ENCODE measurements at regions not wholly inside any gene's neighbourhood (a gene's known extent, or its start where the extent isn't known, plus 50 kb on each side); places are given as distances from the start of the nearest gene placed in this dataset.

DNA sequence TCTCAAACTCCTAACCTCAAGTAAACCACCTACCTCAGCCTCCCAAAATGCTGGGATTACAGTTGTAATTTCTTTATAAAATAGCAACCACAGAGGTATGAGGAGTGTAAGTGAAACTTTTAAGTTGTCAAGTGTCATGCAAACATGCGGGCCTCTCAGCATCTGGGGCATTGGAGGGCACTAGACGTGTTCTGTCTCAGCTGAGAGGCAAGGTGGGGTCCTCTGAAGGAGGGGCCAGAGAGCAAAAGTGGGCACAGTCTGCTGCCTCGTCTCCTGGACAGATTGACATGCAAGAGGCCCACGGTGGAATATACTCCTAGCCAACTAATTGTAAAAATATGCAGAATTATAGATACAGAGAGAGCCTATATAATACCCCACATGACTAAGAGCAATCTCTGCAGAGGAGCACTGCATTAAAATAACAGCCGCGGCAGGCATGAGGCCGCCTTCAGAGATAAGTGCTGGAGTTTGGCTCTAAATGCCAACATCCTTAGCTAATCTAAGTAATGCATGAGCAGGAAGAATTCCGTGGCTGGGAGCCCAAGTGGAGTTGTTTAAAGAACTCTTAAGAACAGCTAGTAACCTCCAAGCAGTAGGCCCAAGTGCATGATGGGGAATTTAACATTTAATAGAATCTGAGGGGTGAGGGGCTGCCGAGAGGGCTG is 87.8 kb upstream of the RNU6-1 start (continued):
- TF ChIP-seq, protein P1, sequence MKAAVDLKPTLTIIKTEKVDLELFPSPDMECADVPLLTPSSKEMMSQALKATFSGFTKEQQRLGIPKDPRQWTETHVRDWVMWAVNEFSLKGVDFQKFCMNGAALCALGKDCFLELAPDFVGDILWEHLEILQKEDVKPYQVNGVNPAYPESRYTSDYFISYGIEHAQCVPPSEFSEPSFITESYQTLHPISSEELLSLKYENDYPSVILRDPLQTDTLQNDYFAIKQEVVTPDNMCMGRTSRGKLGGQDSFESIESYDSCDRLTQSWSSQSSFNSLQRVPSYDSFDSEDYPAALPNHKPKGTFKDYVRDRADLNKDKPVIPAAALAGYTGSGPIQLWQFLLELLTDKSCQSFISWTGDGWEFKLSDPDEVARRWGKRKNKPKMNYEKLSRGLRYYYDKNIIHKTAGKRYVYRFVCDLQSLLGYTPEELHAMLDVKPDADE (IDR thresholded peaks at IDR 0.05): no peak
- TF ChIP-seq, protein P2, sequence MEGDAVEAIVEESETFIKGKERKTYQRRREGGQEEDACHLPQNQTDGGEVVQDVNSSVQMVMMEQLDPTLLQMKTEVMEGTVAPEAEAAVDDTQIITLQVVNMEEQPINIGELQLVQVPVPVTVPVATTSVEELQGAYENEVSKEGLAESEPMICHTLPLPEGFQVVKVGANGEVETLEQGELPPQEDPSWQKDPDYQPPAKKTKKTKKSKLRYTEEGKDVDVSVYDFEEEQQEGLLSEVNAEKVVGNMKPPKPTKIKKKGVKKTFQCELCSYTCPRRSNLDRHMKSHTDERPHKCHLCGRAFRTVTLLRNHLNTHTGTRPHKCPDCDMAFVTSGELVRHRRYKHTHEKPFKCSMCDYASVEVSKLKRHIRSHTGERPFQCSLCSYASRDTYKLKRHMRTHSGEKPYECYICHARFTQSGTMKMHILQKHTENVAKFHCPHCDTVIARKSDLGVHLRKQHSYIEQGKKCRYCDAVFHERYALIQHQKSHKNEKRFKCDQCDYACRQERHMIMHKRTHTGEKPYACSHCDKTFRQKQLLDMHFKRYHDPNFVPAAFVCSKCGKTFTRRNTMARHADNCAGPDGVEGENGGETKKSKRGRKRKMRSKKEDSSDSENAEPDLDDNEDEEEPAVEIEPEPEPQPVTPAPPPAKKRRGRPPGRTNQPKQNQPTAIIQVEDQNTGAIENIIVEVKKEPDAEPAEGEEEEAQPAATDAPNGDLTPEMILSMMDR (conservative IDR thresholded peaks at IDR 0.05; ENCODE audit: low read depth in 2 of 2): no peak
- TF ChIP-seq NANOG (IDR thresholded peaks at IDR 0.05; ENCODE audit: borderline replicate concordance) (no peak), EZH2phosphoT487 (IDR thresholded peaks at IDR 0.05; ENCODE audit: unreplicated experiment) (no peak), POLR2AphosphoS5 (IDR thresholded peaks at IDR 0.05; ENCODE audit: low read depth) (no peak), ZNF331 (CRISPR knock-in tag; IDR thresholded peaks at IDR 0.05; ENCODE audit: low read depth) (no peak), STAT1 (IDR thresholded peaks at IDR 0.05; ENCODE audit: unreplicated experiment) (no peak), ZNF114 (CRISPR knock-in tag; IDR thresholded peaks at IDR 0.05) (no peak)

DNA sequence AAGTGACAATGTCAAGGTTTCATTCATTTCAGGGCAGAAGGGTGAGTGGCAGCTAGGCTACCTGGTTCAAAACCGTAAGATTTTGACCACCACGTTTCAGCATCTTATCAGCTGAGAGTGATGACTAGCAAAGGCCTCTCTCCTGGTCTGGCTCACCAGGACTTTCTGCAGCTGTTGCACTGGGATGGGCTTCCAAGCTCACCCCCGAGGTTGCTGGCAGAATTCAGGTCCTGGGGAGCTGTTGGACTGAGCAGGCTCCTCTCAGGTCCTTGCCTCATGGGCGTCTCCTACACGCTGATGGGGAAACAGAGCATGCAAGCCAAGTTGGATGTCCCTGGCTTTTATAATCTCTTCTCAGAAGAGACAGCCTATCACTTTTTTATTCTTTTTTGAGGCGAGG is 88.8 kb upstream of the RNU6-1 start:
- no peaks in the 10 kb centered on the region for H3K79me2 ChIP-seq (replicated peaks; ENCODE audit: insufficient read depth)
- no peak overlapping the region for H3K4me2 ChIP-seq
- Mint-ChIP-seq H3K27me3 (ENCODE audit: insufficient read depth, low read depth, poor library complexity) (peaks cover 5% of the 10 kb centered on the region), H3K27ac (no peak overlapping the region), H3K36me3 (ENCODE audit: low read depth) (no peaks in the 10 kb centered on the region), H3K4me1 (peaks cover 10% of the 10 kb centered on the region; the same call in 2 of the 3 replicates), H3K4me3 (no peak overlapping the region), H3K9me3 (no peaks in the 10 kb centered on the region)
- ATAC-seq (no peak), DNase-seq (ENCODE audit: low spot score) (no peak)
- no peaks in the 10 kb centered on the region for H3F3A ChIP-seq (replicated peaks; ENCODE audit: low read depth)
- H3K4me1 ChIP-seq (ENCODE audit: insufficient read depth): no peaks in the 10 kb centered on the region
- H3K4me3 ChIP-seq: no peak overlapping the region
- no peak overlapping the region for H3K27ac ChIP-seq (ENCODE audit: low read depth)
- no peaks in the 10 kb centered on the region for H3K9me2 ChIP-seq (ENCODE audit: insufficient read depth)
- no peaks in the 10 kb centered on the region for H4K20me1 ChIP-seq (replicated peaks; ENCODE audit: insufficient read depth)
- H3K36me3 ChIP-seq (ENCODE audit: insufficient read depth): no peaks in the 10 kb centered on the region
- H2AFZ ChIP-seq: no peak overlapping the region
- no peaks in the 10 kb centered on the region for H3K27me3 ChIP-seq (ENCODE audit: insufficient read depth)
- TF ChIP-seq ZNF114 (CRISPR knock-in tag; IDR thresholded peaks at IDR 0.05) (no peak), POLR2AphosphoS5 (IDR thresholded peaks at IDR 0.05; ENCODE audit: low read depth) (no peak), ZNF331 (CRISPR knock-in tag; IDR thresholded peaks at IDR 0.05; ENCODE audit: low read depth) (no peak), CREB1 (CRISPR knock-in tag; IDR thresholded peaks at IDR 0.05; ENCODE audit: low read depth) (no peak), EZH2phosphoT487 (IDR thresholded peaks at IDR 0.05; ENCODE audit: unreplicated experiment) (no peak)

DNA sequence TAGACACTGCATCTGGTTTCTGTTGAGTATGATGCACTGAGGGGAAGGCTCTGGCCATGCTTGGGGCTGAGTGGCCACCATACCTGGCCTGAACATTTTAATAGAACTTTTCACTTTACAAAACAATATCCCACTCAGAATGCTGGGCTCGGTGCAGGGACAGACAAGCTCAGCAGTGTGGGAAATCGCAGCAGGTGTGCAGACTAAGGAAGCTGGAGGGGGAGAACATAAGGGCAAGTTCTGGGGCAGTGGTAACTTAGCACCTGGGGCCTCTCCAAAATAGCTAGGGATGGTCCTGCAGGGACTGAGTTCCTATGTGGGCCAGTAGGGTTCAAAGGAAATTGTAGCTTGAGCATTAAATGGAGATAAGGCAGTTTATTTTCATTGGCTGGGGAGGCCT is 90.9 kb upstream of the RNU6-1 start:
- Mint-ChIP-seq H3K36me3 (ENCODE audit: low read depth) (no peaks in the 10 kb centered on the region), H3K27ac (no peak overlapping the region), H3K4me1 (peaks cover 10% of the 10 kb centered on the region; the same call in 2 of the 3 replicates), H3K9me3 (no peaks in the 10 kb centered on the region; the same call in 2 of the 3 replicates), H3K4me3 (no peak overlapping the region), H3K27me3 (ENCODE audit: insufficient read depth, low read depth, poor library complexity) (peaks cover 7% of the 10 kb centered on the region)
- Histone ChIP-seq H3K4me1 (ENCODE audit: insufficient read depth) (no peaks in the 10 kb centered on the region), H3K4me3 (no peak overlapping the region), H3K27ac (ENCODE audit: low read depth) (no peak overlapping the region), H3F3A (replicated peaks; ENCODE audit: low read depth) (no peaks in the 10 kb centered on the region), H3K36me3 (ENCODE audit: insufficient read depth) (no peaks in the 10 kb centered on the region), H3K4me2 (no peak overlapping the region), H3K9me2 (ENCODE audit: insufficient read depth) (no peaks in the 10 kb centered on the region), H3K79me2 (replicated peaks; ENCODE audit: insufficient read depth) (no peaks in the 10 kb centered on the region), H3K27me3 (ENCODE audit: insufficient read depth) (no peaks in the 10 kb centered on the region), H4K20me1 (replicated peaks; ENCODE audit: insufficient read depth) (no peaks in the 10 kb centered on the region), H2AFZ (no peak overlapping the region)
- TF ChIP-seq STAT1 (IDR thresholded peaks at IDR 0.05; ENCODE audit: unreplicated experiment) (no peak), JUNB (IDR thresholded peaks at IDR 0.05; ENCODE audit: unreplicated experiment) (no peak), ZNF114 (CRISPR knock-in tag; IDR thresholded peaks at IDR 0.05) (no peak), EZH2phosphoT487 (IDR thresholded peaks at IDR 0.05; ENCODE audit: unreplicated experiment) (no peak), POLR2AphosphoS5 (IDR thresholded peaks at IDR 0.05; ENCODE audit: low read depth) (no peak), NANOG (IDR thresholded peaks at IDR 0.05; ENCODE audit: borderline replicate concordance) (no peak)
- TF ChIP-seq, protein P3, sequence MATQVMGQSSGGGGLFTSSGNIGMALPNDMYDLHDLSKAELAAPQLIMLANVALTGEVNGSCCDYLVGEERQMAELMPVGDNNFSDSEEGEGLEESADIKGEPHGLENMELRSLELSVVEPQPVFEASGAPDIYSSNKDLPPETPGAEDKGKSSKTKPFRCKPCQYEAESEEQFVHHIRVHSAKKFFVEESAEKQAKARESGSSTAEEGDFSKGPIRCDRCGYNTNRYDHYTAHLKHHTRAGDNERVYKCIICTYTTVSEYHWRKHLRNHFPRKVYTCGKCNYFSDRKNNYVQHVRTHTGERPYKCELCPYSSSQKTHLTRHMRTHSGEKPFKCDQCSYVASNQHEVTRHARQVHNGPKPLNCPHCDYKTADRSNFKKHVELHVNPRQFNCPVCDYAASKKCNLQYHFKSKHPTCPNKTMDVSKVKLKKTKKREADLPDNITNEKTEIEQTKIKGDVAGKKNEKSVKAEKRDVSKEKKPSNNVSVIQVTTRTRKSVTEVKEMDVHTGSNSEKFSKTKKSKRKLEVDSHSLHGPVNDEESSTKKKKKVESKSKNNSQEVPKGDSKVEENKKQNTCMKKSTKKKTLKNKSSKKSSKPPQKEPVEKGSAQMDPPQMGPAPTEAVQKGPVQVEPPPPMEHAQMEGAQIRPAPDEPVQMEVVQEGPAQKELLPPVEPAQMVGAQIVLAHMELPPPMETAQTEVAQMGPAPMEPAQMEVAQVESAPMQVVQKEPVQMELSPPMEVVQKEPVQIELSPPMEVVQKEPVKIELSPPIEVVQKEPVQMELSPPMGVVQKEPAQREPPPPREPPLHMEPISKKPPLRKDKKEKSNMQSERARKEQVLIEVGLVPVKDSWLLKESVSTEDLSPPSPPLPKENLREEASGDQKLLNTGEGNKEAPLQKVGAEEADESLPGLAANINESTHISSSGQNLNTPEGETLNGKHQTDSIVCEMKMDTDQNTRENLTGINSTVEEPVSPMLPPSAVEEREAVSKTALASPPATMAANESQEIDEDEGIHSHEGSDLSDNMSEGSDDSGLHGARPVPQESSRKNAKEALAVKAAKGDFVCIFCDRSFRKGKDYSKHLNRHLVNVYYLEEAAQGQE (IDR thresholded peaks at IDR 0.05; ENCODE audit: unreplicated experiment): no peak
- DNase-seq (ENCODE audit: low spot score) (no peak), ATAC-seq (no peak)
